ENCODE measurements at regions not wholly inside any gene's neighbourhood (a gene's known extent, or its start where the extent isn't known, plus 50 kb on each side); places are given as distances from the start of the nearest gene placed in this dataset.

GRCh38 chr6:7042654-7043545, 64.9 kb upstream of the RREB1 start:
- TF ChIP-seq POLR2A (IDR thresholded peaks at IDR 0.05; ENCODE audit: low read depth, low read length) = no peak
- no peak for TF ChIP-seq TAF1 (IDR thresholded peaks at IDR 0.05; ENCODE audit: borderline replicate concordance, low read depth, low read length)
- TF ChIP-seq POLR2AphosphoS5 (IDR thresholded peaks at IDR 0.05; ENCODE audit: low read depth, low read length) = no peak

All from GM12892 (cell line).